Upper lobe of left lung (tissue), 4 donors: ENCODE measurements at regions not wholly inside any gene's neighbourhood (a gene's known extent, or its start where the extent isn't known, plus 50 kb on each side); places are given as distances from the start of the nearest gene placed in this dataset.
"Not testable (repeated sequence)": the region's sequence is repeated elsewhere in the genome, so short reads cannot be mapped to it uniquely, and the experiment has no call there.

Experiments used
- CTCF ChIP-seq, 6 experiments: fragments of 450-650 bp in 4 of 6; fragments of 200-600 bp in 2 of 6; sonication (generic) in 2 of 6; IDR thresholded peaks; one replicate each; pipeline ENCODE4 v1.5.1; 2016 to 2019; ENCODE audit warnings: antibody characterized with exemption in 6 of 6
- POLR2AphosphoS5 ChIP-seq, 2 donors: sonication (generic); formaldehyde crosslinking; IDR thresholded peaks; one replicate each; pipeline ENCODE4 v1.5.1; 2017; ENCODE audit warnings: antibody characterized with exemption in 2 of 2

- TF ChIP-seq CTCF, POLR2AphosphoS5 (IDR thresholded peaks at IDR 0.05): not testable (repeated sequence)
These were observed 141.7 kb downstream of the EHF start for GRCh38 chr11:34762625-34763024.
